ENCODE measurements at regions not wholly inside any gene's neighbourhood (a gene's known extent, or its start where the extent isn't known, plus 50 kb on each side); places are given as distances from the start of the nearest gene placed in this dataset.
"Not testable (repeated sequence)": the region's sequence is repeated elsewhere in the genome, so short reads cannot be mapped to it uniquely, and the experiment has no call there.

DNA sequence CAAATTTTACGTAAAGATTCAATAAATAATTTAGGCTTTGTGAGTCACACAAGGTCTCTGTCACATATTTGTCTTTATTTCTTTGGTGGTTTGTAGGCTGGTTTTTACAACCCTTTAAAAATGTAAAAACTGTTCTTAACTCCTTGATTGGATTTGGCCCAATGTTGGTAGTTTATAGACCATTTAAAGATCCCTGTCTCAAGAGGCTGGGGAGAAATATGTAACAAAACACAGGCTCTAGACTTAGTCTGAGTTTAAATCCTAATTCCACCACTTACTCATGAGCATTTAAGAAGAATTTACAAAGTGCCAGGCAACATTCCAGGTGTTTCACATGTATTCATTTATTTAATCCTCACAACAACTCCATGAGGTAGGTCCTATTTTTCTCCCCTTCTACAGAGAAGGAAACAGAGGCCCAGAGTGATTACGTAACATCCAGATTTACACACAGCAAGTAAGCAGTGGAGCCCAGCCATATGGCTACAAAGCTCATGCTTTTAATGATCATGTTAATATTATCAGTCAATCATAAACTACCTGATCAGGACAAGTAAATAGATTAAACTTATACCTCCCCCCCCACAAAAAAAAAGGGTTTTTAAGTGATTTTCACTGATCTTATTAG lies 416.6 kb upstream of the ACVR2A start:
- no peak overlapping the region for H3K27ac ChIP-seq (ENCODE audit: low read depth, low read length)
- 94 to 96% (median 95%) methylated on average over 2 of the region's 2 CpGs for WGBS, 3 donors

DNA sequence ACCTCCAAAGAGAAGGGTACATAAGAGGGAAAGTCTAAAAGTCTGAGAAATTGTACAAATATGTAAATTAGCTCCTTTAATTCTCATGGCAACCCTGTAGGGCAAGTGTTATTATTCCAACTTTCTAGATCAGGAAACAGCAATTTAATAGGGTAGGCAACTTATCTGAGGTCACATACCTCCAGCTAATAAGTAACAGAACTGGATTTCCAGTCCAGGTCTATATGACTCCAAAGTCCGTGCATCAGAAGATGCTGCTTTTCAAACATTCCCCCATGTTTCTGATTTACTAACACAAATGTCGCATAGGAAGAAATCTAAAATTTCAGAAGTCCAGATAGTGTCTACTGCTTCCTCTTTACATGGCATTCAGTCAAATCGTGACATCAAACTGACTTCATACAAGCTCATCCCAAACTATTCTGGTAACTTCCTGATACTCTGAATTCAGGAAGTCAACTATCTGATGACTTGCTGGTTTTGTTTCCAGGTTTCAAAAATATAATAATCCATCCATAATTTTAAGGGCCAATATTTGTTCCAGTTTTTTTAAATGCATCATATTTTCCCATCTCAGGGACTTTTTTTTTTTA lies 419.3 kb upstream of the ACVR2A start:
- H3K27ac ChIP-seq (ENCODE audit: low read depth, low read length), result no peak overlapping the region
- WGBS, 3 donors, result 60 to 77% (median 66%) methylated on average over 3 of the region's 3 CpGs

- 84 to 95% (median 89%) methylated on average over 1 of the region's 1 CpG for WGBS, 3 donors
- no peak overlapping the region for H3K27ac ChIP-seq (ENCODE audit: low read depth, low read length)
These were observed 420.1 kb upstream of the ACVR2A start for GRCh38 chr2:147424766-147425165.

- 80 to 97% (median 80%) methylated on average over 1 of the region's 1 CpG for WGBS, 3 donors
- H3K27ac ChIP-seq (ENCODE audit: low read depth, low read length), result no peak overlapping the region
These were observed 423.7 kb upstream of the ACVR2A start for GRCh38 chr2:147420947-147421675.

DNA sequence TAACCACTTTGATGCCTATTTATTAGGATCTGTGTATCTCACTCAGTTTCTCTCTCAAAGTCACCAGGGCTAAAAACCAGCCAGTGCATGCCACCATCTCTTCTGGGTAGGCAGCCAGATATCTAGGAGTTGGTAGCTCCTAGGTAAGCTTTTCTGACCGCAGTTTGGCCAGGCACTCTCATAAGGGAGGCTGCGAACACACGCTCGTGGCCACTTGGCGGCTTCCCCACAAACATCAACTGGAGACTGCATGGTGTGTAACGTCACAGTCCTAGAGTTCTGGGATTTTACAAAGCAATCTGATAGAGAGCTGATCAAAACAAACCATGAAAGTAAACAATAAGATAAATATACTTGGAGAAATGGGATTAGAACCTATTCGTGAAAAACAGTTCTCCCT lies 424.3 kb upstream of the ACVR2A start:
- H3K27ac ChIP-seq (ENCODE audit: low read depth, low read length), result no peak overlapping the region
- WGBS, 3 donors, result 69 to 81% (median 71%) methylated on average over 7 of the region's 7 CpGs

DNA sequence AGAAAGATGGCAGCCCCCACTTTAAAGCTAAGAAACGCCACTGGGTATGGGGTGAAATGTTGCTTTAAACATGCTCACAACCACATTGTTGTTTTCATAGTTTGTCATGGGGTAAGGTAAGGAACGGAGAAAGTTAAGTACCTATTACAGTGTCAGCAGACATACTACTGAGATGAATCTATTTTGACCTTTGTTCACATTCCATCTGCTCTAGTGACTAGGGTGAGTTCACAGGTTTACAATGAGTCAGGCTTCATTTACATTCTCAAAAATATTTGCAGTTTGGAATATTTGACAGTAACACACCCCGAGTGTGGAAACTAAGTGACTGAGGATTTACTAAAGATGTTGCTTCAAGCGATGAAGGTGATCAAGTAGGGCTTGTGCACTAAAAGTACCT lies 428.7 kb upstream of the ACVR2A start:
- WGBS, 3 donors, result 83 to 86% (median 83%) methylated on average over 4 of the region's 4 CpGs
- H3K27ac ChIP-seq (ENCODE audit: low read depth, low read length), result no peak overlapping the region

- H3K27ac ChIP-seq (ENCODE audit: low read depth, low read length), result not testable (repeated sequence)
- 71 to 85% (median 71%) methylated on average over 1 of the region's 1 CpG for WGBS, 3 donors
These were observed 430.2 kb upstream of the ACVR2A start for GRCh38 chr2:147414656-147415055.

GRCh38 chr2:147408357-147408756 lies 436.5 kb upstream of the ACVR2A start:
- WGBS, 3 donors, result 67 to 86% (median 76%) methylated on average over 2 of the region's 2 CpGs
- H3K27ac ChIP-seq (ENCODE audit: low read depth, low read length), result no peak overlapping the region

GRCh38 chr2:147405651-147406050 lies 439.2 kb upstream of the ACVR2A start:
- 11 to 30% (median 18%) methylated on average over 1 of the region's 1 CpG for WGBS, 3 donors
- no peak overlapping the region for H3K27ac ChIP-seq (ENCODE audit: low read depth, low read length)

DNA sequence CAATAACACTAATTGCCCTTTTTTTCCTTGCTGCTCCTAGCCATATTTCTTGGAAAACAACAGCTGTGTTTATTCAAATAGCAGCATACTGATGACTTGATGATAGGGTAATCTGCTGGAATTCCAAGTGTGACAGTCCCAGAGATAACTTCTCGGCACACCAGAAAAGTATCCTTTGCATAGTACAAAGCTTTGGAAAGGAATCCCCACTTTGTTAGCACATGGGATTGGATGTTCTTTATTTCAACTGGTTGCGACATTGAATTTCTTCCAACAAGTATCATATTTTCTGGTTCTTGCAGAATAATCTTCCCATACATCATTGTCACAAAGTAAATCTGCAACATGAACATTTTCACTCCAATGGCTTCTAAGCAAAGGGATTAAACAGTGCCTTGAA lies 445.8 kb upstream of the ACVR2A start:
- no peak overlapping the region for H3K27ac ChIP-seq (ENCODE audit: low read depth, low read length)
- WGBS, 3 donors, result 61 to 64% (median 63%) methylated on average over 2 of the region's 2 CpGs

DNA sequence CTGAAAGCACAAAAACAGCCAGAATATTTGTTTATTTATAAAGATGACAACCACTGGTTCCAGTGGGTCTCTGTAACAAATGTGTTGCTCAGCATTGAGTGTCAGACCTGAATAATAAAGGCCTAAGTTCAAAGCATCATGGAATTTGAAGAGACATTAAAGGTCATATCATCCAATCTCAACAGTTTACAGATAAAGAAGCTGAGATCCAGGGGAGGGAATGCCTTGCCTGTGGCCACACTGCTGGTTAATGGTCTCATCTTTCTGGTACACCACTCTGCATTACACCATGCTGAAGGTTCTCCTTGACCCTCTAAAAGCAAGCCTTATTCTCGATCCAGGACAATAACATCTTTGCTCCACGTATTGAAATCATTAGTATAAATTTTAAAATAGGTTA lies 446.5 kb upstream of the ACVR2A start:
- 78 to 93% (median 87%) methylated on average over 2 of the region's 2 CpGs for WGBS, 3 donors

GRCh38 chr2:147396890-147397289 lies 447.9 kb upstream of the ACVR2A start:
- H3K27ac ChIP-seq (ENCODE audit: low read depth, low read length), result no peak overlapping the region
- 95 to 98% (median 95%) methylated on average over 3 of the region's 3 CpGs for WGBS, 3 donors

More for the DNA sequence above, 446.5 kb upstream of the ACVR2A start:
- no peak overlapping the region for H3K27ac ChIP-seq (ENCODE audit: low read depth, low read length)

GRCh38 chr2:147394179-147394790 lies 450.5 kb upstream of the ACVR2A start:
- H3K27ac ChIP-seq (ENCODE audit: low read depth, low read length), result no peak overlapping the region

DNA sequence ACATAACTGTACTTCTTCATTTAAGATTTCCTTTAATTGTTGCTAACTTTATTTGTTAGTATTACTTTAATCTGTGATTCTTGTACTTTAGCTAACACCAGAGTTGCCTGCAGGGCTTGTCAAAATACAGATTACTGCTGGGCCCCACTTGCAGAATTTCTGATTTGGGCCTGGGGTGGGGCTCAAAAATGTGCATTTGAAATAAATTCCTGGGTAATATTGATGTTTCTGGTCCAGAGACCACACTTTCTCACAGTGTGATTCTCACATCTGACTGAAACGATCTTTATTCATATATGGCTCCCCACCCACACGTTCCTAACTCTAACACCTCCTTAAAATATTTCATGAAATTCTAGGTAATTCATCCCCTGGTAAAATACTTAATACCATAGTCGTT lies 452.6 kb upstream of the ACVR2A start:
- WGBS, 3 donors, result 81 to 89% (median 82%) methylated on average over 3 of the region's 3 CpGs
- no peak overlapping the region for H3K27ac ChIP-seq (ENCODE audit: low read depth, low read length)

GRCh38 chr2:147390475-147390874 lies 454.4 kb upstream of the ACVR2A start:
- WGBS, 3 donors, result 70 to 84% (median 80%) methylated on average over 3 of the region's 3 CpGs

DNA sequence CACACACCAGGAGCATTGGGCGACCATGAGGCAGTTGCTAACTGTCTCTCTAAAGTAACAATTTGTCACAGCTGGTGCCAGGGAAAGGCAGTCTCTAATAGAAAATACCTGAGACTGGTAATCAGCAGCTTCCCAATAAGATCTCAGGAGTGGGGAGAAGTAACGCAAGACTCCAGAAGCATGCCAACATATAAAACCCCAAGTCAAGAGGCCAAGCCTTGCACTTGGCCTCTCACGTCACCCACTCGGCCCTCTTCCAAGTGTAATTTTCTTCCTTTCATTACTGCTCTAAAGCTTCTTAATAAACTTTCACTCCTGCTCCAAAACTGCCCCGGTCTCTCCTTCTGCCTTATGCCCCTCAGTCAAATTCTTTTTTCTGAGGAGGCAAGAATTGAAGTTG lies 455.6 kb upstream of the ACVR2A start:
- no peak overlapping the region for H3K27ac ChIP-seq (ENCODE audit: low read depth, low read length)
- WGBS, 3 donors, result 89 to 94% (median 89%) methylated on average over 5 of the region's 5 CpGs

More at GRCh38 chr2:147390475-147390874, 454.4 kb upstream of the ACVR2A start:
- no peak overlapping the region for H3K27ac ChIP-seq (ENCODE audit: low read depth, low read length)

GRCh38 chr2:147388217-147388616 lies 456.6 kb upstream of the ACVR2A start:
- no peak overlapping the region for H3K27ac ChIP-seq (ENCODE audit: low read depth, low read length)
- 89 to 94% (median 91%) methylated on average over 2 of the region's 2 CpGs for WGBS, 3 donors

DNA sequence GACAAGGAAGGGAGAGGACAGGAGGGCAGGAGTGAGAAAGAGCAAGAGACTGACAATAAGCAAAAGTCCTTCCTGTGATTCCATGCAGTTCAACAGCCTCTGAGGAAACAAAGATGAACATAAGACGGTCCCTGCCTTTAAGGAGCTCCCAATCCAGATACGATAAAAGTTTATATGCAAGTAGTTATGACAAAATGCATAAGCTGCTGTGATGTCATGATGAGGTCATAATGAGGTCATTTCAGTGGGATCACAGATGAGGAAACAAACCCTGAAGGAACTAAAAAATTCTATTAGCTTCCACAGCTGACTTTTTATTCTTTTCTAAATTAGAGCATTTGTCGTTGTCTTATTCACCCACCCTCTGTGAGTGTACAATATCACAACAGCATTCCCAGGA lies 458.5 kb upstream of the ACVR2A start:
- WGBS, 3 donors, result 55 to 71% (median 61%) methylated on average over 3 of the region's 3 CpGs

DNA sequence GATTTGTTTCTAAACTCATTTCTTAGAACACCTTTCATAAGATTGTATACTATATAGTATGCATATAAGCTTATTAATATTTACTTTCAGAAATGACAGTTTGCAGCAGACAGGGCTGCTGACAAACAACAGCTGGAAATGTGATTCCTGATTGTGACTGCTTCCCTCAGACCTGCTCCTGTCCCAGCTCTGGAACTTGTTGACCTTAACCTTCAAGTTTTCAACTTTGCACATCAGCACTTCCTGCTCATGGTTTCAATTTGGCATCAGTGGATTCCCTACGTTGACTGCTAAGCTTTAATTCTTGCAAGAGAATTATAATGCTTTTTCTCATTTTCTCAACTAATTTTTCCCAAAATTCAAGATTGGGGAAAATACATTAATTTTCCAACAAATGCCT lies 459.2 kb upstream of the ACVR2A start:
- H3K27ac ChIP-seq (ENCODE audit: low read depth, low read length), result no peak overlapping the region
- WGBS, 3 donors, result 40 to 61% (median 49%) methylated on average over 1 of the region's 1 CpG

More for the DNA sequence above, 458.5 kb upstream of the ACVR2A start:
- no peak overlapping the region for H3K27ac ChIP-seq (ENCODE audit: low read depth, low read length)

Measured in adipose tissue (tissue), 3 donors.